Mesendoderm (in vitro differentiated cells): ENCODE measurements at regions not wholly inside any gene's neighbourhood (a gene's known extent, or its start where the extent isn't known, plus 50 kb on each side); places are given as distances from the start of the nearest gene placed in this dataset.
A peak's percentile ranks its signal among the peaks of the same experiment; 100 is the strongest.

Source experiments
- DNase-seq: peaks from one replicate; pipeline ENCODE4 v3.0.0; 2013
- H2AK5ac ChIP-seq: 2 replicates; pipeline ENCODE4 v1.6.1; 2013; ENCODE audit warnings: low read length, inconsistent platforms
- H2BK120ac ChIP-seq: 2 replicates; pipeline ENCODE4 v1.6.1; 2013; ENCODE audit warnings: low read depth, mild to moderate bottlenecking, low read length, moderate library complexity, mixed read lengths
- H2BK15ac ChIP-seq: replicated peaks from 2 replicates; pipeline ENCODE4 v1.6.1; 2013; ENCODE audit warnings: low read depth, mild to moderate bottlenecking, moderate library complexity
- H2BK5ac ChIP-seq: 2 replicates; pipeline ENCODE4 v1.6.1; 2013; ENCODE audit warnings: low read length, inconsistent platforms
- H3K18ac ChIP-seq: 2 replicates; pipeline ENCODE4 v1.6.1; 2013; ENCODE audit warnings: mild to moderate bottlenecking, low read length, mixed read lengths
- H3K23ac ChIP-seq: one replicate; pipeline ENCODE4 v1.6.1; 2013; ENCODE audit warnings: low read length
- H3K27ac ChIP-seq: 2 replicates; pipeline ENCODE4 v1.5.1; 2013; ENCODE audit warnings: low read depth, mild to moderate bottlenecking, inconsistent platforms, low read length, moderate library complexity
- H3K27me3 ChIP-seq: 2 replicates; pipeline ENCODE4 v1.6.1; 2013; ENCODE audit warnings: low read length, control low read depth, mild to moderate bottlenecking, inconsistent platforms; ENCODE audit not compliant: insufficient read depth, poor library complexity
- H3K36me3 ChIP-seq: 2 replicates; pipeline ENCODE4 v1.6.1; 2013; ENCODE audit warnings: low read length, inconsistent platforms; ENCODE audit not compliant: control insufficient read depth, insufficient read depth
- H3K4ac ChIP-seq: one replicate; pipeline ENCODE4 v1.6.1; 2013; ENCODE audit warnings: low read depth, mild to moderate bottlenecking, low read length, moderate library complexity
- H3K4me1 ChIP-seq: 2 replicates; pipeline ENCODE4 v1.6.1; 2013; ENCODE audit warnings: low read depth, low read length, inconsistent platforms; ENCODE audit not compliant: control insufficient read depth
- H3K4me2 ChIP-seq: 2 replicates; pipeline ENCODE4 v1.6.1; 2013; ENCODE audit warnings: low read length
- H3K4me3 ChIP-seq: 2 replicates; pipeline ENCODE4 v1.5.1; 2013; ENCODE audit warnings: mild to moderate bottlenecking, low read length
- H3K56ac ChIP-seq: one replicate; pipeline ENCODE4 v1.6.1; 2013; ENCODE audit warnings: low read length
- H3K79me1 ChIP-seq: 2 replicates; pipeline ENCODE4 v1.6.1; 2013; ENCODE audit warnings: low read length, inconsistent platforms
- H3K79me2 ChIP-seq: 2 replicates; pipeline ENCODE4 v1.6.1; 2013; ENCODE audit warnings: mild to moderate bottlenecking, low read length; ENCODE audit not compliant: control insufficient read depth, insufficient read depth
- H3K9ac ChIP-seq: 2 replicates; pipeline ENCODE4 v1.6.1; 2013; ENCODE audit warnings: low read length, inconsistent platforms
- H4K5ac ChIP-seq: one replicate; pipeline ENCODE4 v1.6.1; 2013; ENCODE audit warnings: low read length
- H4K8ac ChIP-seq: one replicate; pipeline ENCODE4 v1.6.1; 2013; ENCODE audit warnings: low read depth, mild to moderate bottlenecking, control low read depth, low read length, moderate library complexity
- WGBS: extraction: QIAGEN DNeasy Blood & Tissue Kit; methylation state at CpG from one replicate; pipeline ENCODE4 v1.1.7; 2013; ENCODE audit warnings: low lambda C conversion rate, missing lambda C conversion rate; ENCODE audit not compliant: insufficient coverage; ENCODE audit errors: extremely low coverage; 5-methylcytosine and 5-hydroxymethylcytosine counted together

GRCh38 chr12:127822809-127823411 lies 444.1 kb upstream of the TMEM132C start:
- no peak overlapping the region for H2BK5ac ChIP-seq
- WGBS = no CpG with 5 or more reads among the region's 6 CpGs
- H3K27me3 ChIP-seq = no peaks in the 10 kb centered on the region
- H2BK120ac ChIP-seq = no peak overlapping the region
- no peaks in the 10 kb centered on the region for H3K4me1 ChIP-seq
- no peaks in the 10 kb centered on the region for H3K79me2 ChIP-seq
- H4K5ac ChIP-seq = no peak overlapping the region
- H2BK15ac ChIP-seq = no peak overlapping the region
- no peak overlapping the region for H3K4me3 ChIP-seq
- H3K79me1 ChIP-seq = no peaks in the 10 kb centered on the region
- H3K23ac ChIP-seq = no peak overlapping the region
- H3K9ac ChIP-seq = no peak overlapping the region
- H3K56ac ChIP-seq = no peak overlapping the region
- H2AK5ac ChIP-seq = no peak overlapping the region
- DNase-seq = no peak
- no peak overlapping the region for H3K27ac ChIP-seq
- H3K18ac ChIP-seq = no peak overlapping the region
- H4K8ac ChIP-seq = no peak overlapping the region
- no peaks in the 10 kb centered on the region for H3K36me3 ChIP-seq
- H3K4ac ChIP-seq = no peak overlapping the region
- H3K4me2 ChIP-seq = no peak overlapping the region

GRCh38 chr12:127823801-127824200 lies 443.2 kb upstream of the TMEM132C start:
- Histone ChIP-seq H3K27me3 (no peaks in the 10 kb centered on the region), H2BK5ac (no peak overlapping the region), H4K8ac (no peak overlapping the region), H2BK15ac (no peak overlapping the region), H4K5ac (no peak overlapping the region), H3K4me3 (no peak overlapping the region), H3K4me2 (no peak overlapping the region), H3K79me2 (no peaks in the 10 kb centered on the region), H3K18ac (no peak overlapping the region), H2BK120ac (no peak overlapping the region), H2AK5ac (no peak overlapping the region), H3K23ac (no peak overlapping the region), H3K79me1 (no peaks in the 10 kb centered on the region), H3K9ac (no peak overlapping the region), H3K4ac (no peak overlapping the region), H3K27ac (no peak overlapping the region), H3K4me1 (no peaks in the 10 kb centered on the region), H3K36me3 (no peaks in the 10 kb centered on the region), H3K56ac (no peak overlapping the region)
- DNase-seq = no peak
- no CpG with 5 or more reads among the region's 4 CpGs for WGBS

- no peaks in the 10 kb centered on the region for H3K79me2 ChIP-seq
- no peak overlapping the region for H3K4me3 ChIP-seq
- H3K36me3 ChIP-seq = no peaks in the 10 kb centered on the region
- H3K9ac ChIP-seq = no peak overlapping the region
- no peak overlapping the region for H3K4me2 ChIP-seq
- H3K18ac ChIP-seq = no peak overlapping the region
- no peak overlapping the region for H4K5ac ChIP-seq
- no peak overlapping the region for H3K56ac ChIP-seq
- no peak overlapping the region for H2BK120ac ChIP-seq
- H3K27me3 ChIP-seq = no peaks in the 10 kb centered on the region
- no peaks in the 10 kb centered on the region for H3K4me1 ChIP-seq
- H2AK5ac ChIP-seq = no peak overlapping the region
- no peak for DNase-seq
- H2BK15ac ChIP-seq = no peak overlapping the region
- H3K23ac ChIP-seq = no peak overlapping the region
- no peak overlapping the region for H2BK5ac ChIP-seq
- H3K27ac ChIP-seq = no peak overlapping the region
- H3K4ac ChIP-seq = no peak overlapping the region
- no CpG with 5 or more reads among the region's 5 CpGs for WGBS
- H3K79me1 ChIP-seq = no peaks in the 10 kb centered on the region
- no peak overlapping the region for H4K8ac ChIP-seq
These were observed 437.5 kb upstream of the TMEM132C start for GRCh38 chr12:127829281-127830064.

GRCh38 chr12:127830065-127830460 lies 436.9 kb upstream of the TMEM132C start:
- H3K23ac ChIP-seq = no peak overlapping the region
- no peaks in the 10 kb centered on the region for H3K27me3 ChIP-seq
- no peak overlapping the region for H2BK5ac ChIP-seq
- no peak overlapping the region for H3K27ac ChIP-seq
- H3K79me1 ChIP-seq = no peaks in the 10 kb centered on the region
- no peak overlapping the region for H3K18ac ChIP-seq
- H3K79me2 ChIP-seq = no peaks in the 10 kb centered on the region
- WGBS = no CpG with 5 or more reads among the region's 2 CpGs
- H3K36me3 ChIP-seq = no peaks in the 10 kb centered on the region
- DNase-seq = no peak
- no peak overlapping the region for H4K8ac ChIP-seq
- H3K4me1 ChIP-seq = no peaks in the 10 kb centered on the region
- H3K4me3 ChIP-seq = no peak overlapping the region
- no peak overlapping the region for H3K9ac ChIP-seq
- no peak overlapping the region for H4K5ac ChIP-seq
- H3K56ac ChIP-seq = no peak overlapping the region
- no peak overlapping the region for H3K4me2 ChIP-seq
- no peak overlapping the region for H3K4ac ChIP-seq
- no peak overlapping the region for H2BK15ac ChIP-seq
- no peak overlapping the region for H2AK5ac ChIP-seq
- no peak overlapping the region for H2BK120ac ChIP-seq

- H3K27ac ChIP-seq = no peak overlapping the region
- H3K4ac ChIP-seq = no peak overlapping the region
- no peak overlapping the region for H3K4me2 ChIP-seq
- H2BK15ac ChIP-seq = no peak overlapping the region
- H3K27me3 ChIP-seq = no peaks in the 10 kb centered on the region
- no peak overlapping the region for H2BK5ac ChIP-seq
- H2AK5ac ChIP-seq = no peak overlapping the region
- H3K79me2 ChIP-seq = no peaks in the 10 kb centered on the region
- H3K9ac ChIP-seq = no peak overlapping the region
- no peaks in the 10 kb centered on the region for H3K4me1 ChIP-seq
- H3K36me3 ChIP-seq = no peaks in the 10 kb centered on the region
- H3K4me3 ChIP-seq = no peak overlapping the region
- no peak overlapping the region for H4K5ac ChIP-seq
- no CpG with 5 or more reads among the region's 3 CpGs for WGBS
- no peak overlapping the region for H2BK120ac ChIP-seq
- H3K23ac ChIP-seq = no peak overlapping the region
- H3K56ac ChIP-seq = no peak overlapping the region
- no peak overlapping the region for H4K8ac ChIP-seq
- H3K79me1 ChIP-seq = no peaks in the 10 kb centered on the region
- H3K18ac ChIP-seq = no peak overlapping the region
- DNase-seq = peak; percentile 51
These were observed 436.2 kb upstream of the TMEM132C start for GRCh38 chr12:127830730-127831129.
